ENCODE measurements at regions not wholly inside any gene's neighbourhood (a gene's known extent, or its start where the extent isn't known, plus 50 kb on each side); places are given as distances from the start of the nearest gene placed in this dataset.
"Not testable (repeated sequence)": the region's sequence is repeated elsewhere in the genome, so short reads cannot be mapped to it uniquely, and the experiment has no call there.

DNA sequence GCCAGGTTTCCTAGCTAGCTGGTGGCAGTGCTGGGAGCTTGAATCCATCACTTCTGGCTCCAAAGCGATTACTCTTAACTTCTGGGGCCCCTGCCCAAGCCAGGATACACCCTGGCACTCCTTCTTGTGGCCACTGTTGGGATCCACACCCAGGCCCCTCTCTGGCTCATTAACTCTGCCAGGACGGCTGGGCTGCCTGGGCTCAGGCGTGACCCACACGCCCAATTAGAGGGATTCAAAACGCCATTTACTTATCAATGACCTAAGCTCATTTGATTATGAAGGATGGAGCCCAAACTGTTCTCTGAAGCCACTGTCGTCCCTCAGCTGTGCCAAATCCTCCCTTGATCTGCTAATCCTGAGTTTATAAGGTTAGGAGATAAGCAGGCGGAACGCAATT is 79.7 kb upstream of the BRD7 start:
- ATAC-seq (peak in 1 of 4 donors; percentile 29), DNase-seq (no peak)
- Histone ChIP-seq H3K27ac (no peak overlapping the region), H3K9me3 (no peaks in the 10 kb centered on the region), H3K4me1 (no peaks in the 10 kb centered on the region), H3K27me3 (peaks cover 0 to 56% (median 24%) of the 10 kb centered on the region in 9 donors), H3K4me3 (no peak overlapping the region), H3K36me3 (no peaks in the 10 kb centered on the region)
- TF ChIP-seq, protein P1, sequence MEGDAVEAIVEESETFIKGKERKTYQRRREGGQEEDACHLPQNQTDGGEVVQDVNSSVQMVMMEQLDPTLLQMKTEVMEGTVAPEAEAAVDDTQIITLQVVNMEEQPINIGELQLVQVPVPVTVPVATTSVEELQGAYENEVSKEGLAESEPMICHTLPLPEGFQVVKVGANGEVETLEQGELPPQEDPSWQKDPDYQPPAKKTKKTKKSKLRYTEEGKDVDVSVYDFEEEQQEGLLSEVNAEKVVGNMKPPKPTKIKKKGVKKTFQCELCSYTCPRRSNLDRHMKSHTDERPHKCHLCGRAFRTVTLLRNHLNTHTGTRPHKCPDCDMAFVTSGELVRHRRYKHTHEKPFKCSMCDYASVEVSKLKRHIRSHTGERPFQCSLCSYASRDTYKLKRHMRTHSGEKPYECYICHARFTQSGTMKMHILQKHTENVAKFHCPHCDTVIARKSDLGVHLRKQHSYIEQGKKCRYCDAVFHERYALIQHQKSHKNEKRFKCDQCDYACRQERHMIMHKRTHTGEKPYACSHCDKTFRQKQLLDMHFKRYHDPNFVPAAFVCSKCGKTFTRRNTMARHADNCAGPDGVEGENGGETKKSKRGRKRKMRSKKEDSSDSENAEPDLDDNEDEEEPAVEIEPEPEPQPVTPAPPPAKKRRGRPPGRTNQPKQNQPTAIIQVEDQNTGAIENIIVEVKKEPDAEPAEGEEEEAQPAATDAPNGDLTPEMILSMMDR (IDR thresholded peaks at IDR 0.05) = peak in 1 of 12 donors; percentile 5
- no peak for TF ChIP-seq POLR2A (IDR thresholded peaks at IDR 0.05)
- intact Hi-C loops (cut with DNase I) = no loop called here
- 31 to 37% (median 36%) methylated on average over 7 to 8 of the region's 8 CpGs for WGBS, 4 donors

DNA sequence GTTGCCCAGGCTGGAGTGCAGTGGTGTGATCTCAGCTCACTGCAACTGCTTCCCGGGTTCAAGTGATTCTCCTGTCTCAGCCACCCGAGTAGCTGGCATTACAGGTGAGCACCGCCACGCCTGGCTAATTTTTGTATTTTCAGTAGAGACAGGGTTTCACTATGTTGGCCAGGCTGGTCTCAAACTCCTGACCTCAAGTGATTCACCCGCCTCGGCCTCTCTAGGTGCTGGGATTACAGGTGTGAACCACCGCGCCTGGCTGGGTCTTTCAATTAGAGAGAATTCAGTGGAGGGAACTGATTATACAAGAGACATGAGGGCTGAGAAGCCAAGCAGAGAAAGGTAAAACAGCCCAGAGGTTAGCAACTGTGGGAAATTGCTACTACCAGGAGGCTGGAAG is 78.6 kb upstream of the BRD7 start:
- intact Hi-C loops (cut with DNase I); H3K4me1 ChIP-seq; H3K4me3 ChIP-seq; DNase-seq; ATAC-seq; H3K27ac ChIP-seq; H3K36me3 ChIP-seq; H3K9me3 ChIP-seq: not testable (repeated sequence)
- WGBS, 4 donors = 76 to 84% (median 80%) methylated on average over 8 of the region's 8 CpGs
- H3K27me3 ChIP-seq = peaks cover 0 to 51% (median 24%) of the 10 kb centered on the region in 9 donors

DNA sequence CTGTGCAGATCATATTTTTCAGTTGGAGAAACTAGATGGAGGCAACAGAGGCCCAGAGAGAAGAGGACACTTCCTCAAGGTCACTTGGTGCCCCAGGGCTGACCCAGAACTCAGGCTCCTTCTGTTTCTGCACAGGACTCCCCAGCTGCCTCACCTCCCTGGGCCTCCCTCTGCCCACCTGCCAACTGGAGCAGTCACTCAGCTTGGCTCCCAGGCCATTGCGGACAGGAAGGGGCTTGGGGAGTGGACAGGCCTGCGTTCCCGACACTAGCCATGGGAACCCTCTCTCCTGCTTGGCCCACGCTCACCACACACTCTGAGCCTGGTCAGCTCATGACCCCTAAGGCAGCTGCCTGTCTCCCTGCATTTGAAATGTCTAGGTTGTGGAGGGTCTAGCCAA is 78.1 kb upstream of the BRD7 start:
- WGBS, 4 donors = 82 to 89% (median 87%) methylated on average over 3 to 4 of the region's 4 CpGs
- H3K4me1 ChIP-seq = no peaks in the 10 kb centered on the region
- no peaks in the 10 kb centered on the region for H3K36me3 ChIP-seq
- H3K27ac ChIP-seq = no peak overlapping the region
- intact Hi-C loops (cut with DNase I) = no loop called here
- ATAC-seq (no peak), DNase-seq (no peak)
- peaks cover 0 to 8% (median under 1%) of the 10 kb centered on the region in 12 donors for H3K9me3 ChIP-seq
- TF ChIP-seq POLR2A (IDR thresholded peaks at IDR 0.05) = no peak
- TF ChIP-seq, protein P1 (IDR thresholded peaks at IDR 0.05) = no peak
- no peak overlapping the region for H3K4me3 ChIP-seq
- H3K27me3 ChIP-seq = peaks cover 0 to 55% (median 24%) of the 10 kb centered on the region in 9 donors

DNA sequence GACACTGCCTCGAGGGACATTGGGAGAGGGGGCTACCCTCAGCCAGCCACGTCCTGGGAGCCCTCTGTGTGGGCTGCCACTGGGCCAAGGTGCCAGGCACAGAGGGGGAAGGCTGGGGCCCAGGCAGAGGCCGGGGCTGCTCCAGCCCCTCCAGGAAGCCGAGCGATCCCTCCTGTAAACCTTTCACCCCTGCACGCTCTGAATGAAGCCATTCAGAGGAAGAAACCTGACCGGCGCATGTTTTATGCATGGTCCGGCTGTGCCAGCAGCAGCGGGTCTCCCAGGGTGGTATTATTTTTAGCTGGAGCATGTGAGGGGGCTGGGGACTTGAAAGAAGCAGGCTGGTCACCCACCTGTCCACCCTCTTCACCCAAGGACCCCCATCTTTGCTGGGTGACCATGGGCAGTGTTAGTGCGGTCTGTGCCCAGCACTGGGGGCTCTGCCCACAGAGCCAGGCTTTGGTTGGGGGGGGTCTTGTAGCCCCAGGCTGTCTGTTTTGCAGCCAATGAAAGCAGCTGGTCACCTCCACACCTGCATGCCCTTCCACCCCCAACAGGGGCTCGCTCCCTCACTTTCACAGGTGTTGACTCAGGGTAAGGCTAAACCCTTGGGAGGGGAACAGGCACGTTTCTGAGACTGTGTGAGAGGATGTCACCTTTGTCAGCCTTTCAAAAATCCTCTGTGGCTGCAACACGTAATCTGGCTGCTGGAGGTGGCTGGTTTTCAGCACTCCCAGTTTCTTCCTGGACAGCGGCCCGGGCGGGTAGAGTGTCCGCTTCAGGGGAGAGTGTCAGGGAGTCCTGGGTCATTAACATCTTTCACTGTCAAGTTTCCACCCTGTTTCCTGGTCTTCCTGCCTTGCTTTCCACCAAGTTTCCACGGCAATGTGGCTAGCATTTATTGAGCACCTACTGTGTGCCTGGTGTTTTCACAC is 77.1 kb upstream of the BRD7 start:
- intact Hi-C loops (cut with DNase I) = no loop called here
- H3K9me3 ChIP-seq = peaks cover 0 to 17% (median 8%) of the 10 kb centered on the region in 12 donors
- ATAC-seq (no peak), DNase-seq (no peak)
- H3K4me3 ChIP-seq = no peak overlapping the region
- H3K27ac ChIP-seq = no peak overlapping the region
- no peaks in the 10 kb centered on the region for H3K4me1 ChIP-seq
- peaks cover 0 to 50% (median 24%) of the 10 kb centered on the region in 9 donors for H3K27me3 ChIP-seq
- TF ChIP-seq POLR2A (IDR thresholded peaks at IDR 0.05) = no peak
- TF ChIP-seq, protein P1 (IDR thresholded peaks at IDR 0.05) = no peak
- H3K36me3 ChIP-seq = no peaks in the 10 kb centered on the region
- WGBS, 4 donors = 41 to 52% (median 50%) methylated on average over 17 to 19 of the region's 19 CpGs

Measured in heart left ventricle (tissue), 16 donors.